Hematopoietic multipotent progenitor cell treated with erythropoietin and hydrocortisone succinate and interleukin-3 and kit ligand, for 8 days (in vitro differentiated cells): ENCODE measurements at regions not wholly inside any gene's neighbourhood (a gene's known extent, or its start where the extent isn't known, plus 50 kb on each side); places are given as distances from the start of the nearest gene placed in this dataset.
A peak's percentile ranks its signal among the peaks of the same experiment; 100 is the strongest.
"Not testable (repeated sequence)": the region's sequence is repeated elsewhere in the genome, so short reads cannot be mapped to it uniquely, and the experiment has no call there.

Source experiments
- DNase-seq: peaks from one replicate; pipeline ENCODE4 v3.0.0-alpha.2; 2015

- DNase-seq: peak; percentile 8
These were observed 55.6 kb downstream of the TLNRD1 start for GRCh38 chr15:81056304-81056703.

DNA sequence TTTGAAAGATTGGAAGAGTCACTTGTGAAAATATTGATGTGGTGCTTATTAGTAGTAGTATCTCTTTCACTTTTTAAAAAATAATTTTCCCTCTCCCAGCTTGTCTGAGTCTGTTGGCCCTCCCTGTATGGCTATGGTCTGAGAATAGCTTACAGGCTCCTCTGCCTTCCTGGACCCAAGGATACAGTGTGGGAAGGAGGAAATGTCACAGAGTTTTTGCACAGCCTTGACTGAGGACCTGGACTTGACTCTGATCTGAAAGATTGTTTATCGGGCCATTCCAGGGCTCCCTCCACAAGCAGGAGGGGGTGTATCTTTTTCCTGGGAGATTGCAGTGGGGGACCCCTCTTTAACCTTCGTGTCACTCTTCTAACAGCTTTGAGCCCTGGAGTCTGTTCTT, 59.7 kb downstream of the TLNRD1 start:
- DNase-seq: no peak

GRCh38 chr15:81060907-81061306, 60.2 kb downstream of the TLNRD1 start:
- DNase-seq: no peak

DNA sequence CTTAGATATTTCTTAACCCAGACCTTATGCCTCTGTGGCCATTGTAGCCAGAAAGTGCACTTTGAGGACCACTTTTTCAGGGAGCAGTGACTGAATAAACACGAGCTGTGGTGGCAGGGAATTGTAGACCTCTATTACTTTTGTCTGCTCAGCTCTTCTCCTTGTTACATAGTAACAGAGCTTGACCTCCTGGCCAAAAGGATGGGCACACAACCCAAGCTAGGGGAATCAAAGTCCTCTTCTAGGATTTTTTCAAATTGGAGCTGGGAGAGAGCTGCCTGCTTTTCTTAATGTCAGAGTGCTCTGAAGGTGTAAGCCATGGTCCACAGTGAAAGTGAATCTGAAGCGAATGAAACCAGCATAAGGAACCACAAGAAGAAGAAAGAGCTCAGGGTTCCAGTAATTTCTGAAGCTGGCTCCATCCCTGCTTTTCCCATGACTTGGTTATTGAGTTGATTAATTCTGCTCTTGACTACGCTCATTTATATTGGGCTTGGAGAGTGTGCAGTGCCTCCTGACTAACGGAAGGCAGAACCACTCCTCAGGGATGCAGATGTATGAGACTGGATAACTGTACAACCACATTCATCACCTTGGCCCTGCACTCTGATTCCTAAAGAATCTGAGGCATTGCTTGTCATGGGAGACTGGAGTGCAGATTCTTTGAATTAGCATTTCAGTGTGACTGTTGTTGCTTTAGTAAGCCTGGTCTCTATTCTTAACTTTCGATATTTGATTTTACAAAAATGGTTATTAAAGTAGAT, 60.9 kb downstream of the TLNRD1 start:
- no peak for DNase-seq

DNA sequence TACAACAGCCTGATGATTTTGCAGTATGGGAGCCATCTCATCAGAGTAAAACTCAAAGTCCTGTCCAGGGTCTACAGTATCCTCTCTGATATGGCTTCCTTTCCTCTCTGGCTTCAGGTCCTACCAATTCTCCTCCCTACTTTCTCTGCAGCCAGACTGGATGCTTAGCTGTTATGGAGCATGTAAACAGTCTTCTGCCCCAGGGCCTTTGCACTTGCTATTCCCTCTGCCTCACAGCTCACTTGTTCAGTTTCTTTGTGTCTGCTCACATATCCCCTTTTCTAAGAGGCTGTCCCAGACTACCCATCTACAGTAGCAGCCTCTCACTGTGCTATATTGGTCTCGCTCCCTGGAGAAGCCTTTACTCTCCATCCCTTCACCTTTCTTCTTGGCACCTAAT, 62.2 kb downstream of the TLNRD1 start:
- no peak for DNase-seq

DNA sequence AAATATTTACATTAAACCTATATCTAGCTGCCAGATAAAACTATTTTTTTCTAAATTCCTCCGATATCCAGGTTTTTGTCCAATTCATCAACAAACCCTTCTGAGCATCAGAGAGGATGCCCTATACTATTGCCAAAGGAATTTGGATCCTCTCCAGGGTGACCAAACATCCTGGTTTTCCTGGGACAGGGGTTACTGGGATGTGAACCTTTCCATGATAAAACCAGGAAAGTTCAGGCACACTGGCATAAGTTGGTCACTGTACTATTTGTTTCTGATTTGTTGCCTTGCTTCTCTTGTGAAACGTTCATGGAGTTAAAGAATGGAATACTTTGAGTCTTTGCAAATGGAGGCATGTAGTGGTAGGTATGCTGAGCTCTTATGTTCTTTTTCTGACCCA, 63.5 kb downstream of the TLNRD1 start:
- no peak for DNase-seq

DNA sequence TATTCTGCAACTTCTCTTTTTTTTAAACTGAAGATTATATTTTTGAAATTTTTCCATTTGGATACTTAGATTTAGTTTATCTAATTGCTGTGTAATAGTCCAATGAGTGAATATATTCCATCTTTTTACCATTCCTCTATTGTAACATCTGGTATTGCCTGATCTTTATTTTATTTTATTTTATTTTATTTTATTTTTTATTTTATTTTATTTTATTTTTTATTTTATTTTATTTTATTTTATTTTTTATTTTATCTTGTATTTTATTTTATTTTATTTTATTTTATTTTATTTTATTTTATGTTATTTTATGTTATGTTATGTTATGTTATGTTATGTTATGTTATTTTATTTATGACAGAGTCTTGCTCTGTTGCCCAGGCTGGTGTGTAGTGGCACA, 66.5 kb upstream of the CFAP161 start:
- not testable (repeated sequence) for DNase-seq

- no peak for DNase-seq
These were observed 65.6 kb upstream of the CFAP161 start for GRCh38 chr15:81068516-81068915.

- DNase-seq: no peak
These were observed 64.7 kb upstream of the CFAP161 start for GRCh38 chr15:81069356-81069755.

- DNase-seq: no peak
These were observed 64.2 kb upstream of the CFAP161 start for GRCh38 chr15:81069909-81070308.

DNA sequence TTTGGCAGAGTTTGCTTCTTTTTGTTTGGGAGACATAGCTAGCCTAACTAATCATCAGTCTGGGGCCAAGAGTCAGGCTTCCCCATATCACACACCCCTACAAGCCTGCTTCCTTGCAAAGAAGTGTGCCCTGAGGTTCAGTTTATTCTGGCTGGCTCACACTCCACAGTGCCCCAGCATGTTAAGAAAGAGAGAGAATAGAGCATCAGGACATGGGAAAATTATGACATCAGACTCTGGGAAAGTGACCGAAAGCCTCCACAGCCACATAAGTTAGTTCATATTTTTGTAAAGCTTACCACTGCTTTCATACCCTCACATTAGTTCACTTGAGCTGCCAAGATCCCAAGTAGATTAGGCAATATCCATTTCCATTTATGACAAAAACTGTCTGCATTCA, 63.0 kb upstream of the CFAP161 start:
- no peak for DNase-seq

GRCh38 chr15:81071705-81072104, 62.4 kb upstream of the CFAP161 start:
- DNase-seq: no peak

GRCh38 chr15:81072551-81072950, 61.5 kb upstream of the CFAP161 start:
- no peak for DNase-seq

DNA sequence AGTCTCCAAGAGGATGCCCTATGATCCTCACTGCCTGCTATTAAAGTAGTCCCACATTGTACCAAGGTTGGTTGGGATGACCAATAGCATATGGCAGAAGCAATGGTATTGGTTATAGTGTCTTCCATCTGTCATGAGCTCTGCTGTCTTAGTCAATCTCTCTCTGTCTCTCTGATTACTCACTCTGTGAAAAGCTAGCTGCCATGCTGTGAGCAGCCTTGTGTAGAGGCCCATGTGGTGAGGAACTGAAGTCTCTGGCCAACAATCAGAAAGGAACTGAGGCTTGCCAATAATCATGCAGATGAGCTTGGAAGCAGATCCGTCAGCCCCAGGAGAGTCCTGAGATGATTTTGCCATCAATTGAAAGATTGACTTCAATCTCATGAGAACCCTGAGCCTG, 60.3 kb upstream of the CFAP161 start:
- DNase-seq: no peak

GRCh38 chr15:81074773-81075172, 59.3 kb upstream of the CFAP161 start:
- no peak for DNase-seq

DNA sequence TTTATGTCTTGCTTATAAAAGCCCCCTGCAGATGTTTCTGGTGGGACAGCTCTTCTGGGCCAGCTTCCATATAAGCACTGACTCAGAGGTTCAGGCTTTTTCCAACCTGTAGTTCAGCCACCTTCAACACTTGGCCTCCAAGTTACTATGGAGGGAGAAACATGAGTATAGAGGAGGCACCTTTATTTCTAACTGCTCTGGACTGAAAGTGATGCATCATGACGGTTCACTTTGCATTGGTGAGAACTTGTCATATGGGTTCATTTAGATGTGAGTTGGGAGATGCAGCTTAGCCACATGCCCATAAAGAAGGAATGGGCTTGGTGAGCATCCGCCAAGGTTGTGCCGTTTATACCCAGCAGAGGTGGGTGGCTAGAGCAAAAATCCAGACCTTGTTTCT, 58.8 kb upstream of the CFAP161 start:
- no peak for DNase-seq

DNA sequence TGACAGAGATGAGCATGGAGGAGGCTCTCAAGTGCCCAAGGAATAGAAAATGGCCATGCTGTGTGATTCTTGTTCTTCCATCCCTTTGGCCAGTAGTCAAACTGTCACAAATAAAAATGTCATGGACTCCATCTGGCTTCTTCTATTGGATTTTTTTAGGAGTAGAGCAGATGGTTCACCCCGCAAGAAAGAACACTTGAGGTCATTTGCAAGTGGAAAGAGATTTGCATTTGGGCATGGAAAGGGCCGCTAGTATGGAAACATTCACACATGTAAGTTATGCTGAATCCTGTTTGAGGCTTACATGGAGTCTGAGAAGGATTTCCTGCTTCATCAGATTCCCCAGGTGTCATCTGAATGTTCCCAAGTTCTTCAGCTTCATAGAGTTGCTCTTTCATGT, 53.1 kb upstream of the CFAP161 start:
- DNase-seq: no peak

GRCh38 chr15:81083201-81083600, 50.9 kb upstream of the CFAP161 start:
- no peak for DNase-seq
